Gastrocnemius medialis (tissue), 4 donors: ENCODE measurements at regions not wholly inside any gene's neighbourhood (a gene's known extent, or its start where the extent isn't known, plus 50 kb on each side); places are given as distances from the start of the nearest gene placed in this dataset.
"Not testable (repeated sequence)": the region's sequence is repeated elsewhere in the genome, so short reads cannot be mapped to it uniquely, and the experiment has no call there.

Experiments used
- ATAC-seq, 2 donors: fragments of 150-250 bp; one replicate each; pipeline ENCODE4 v1.9.1; 2016
- DNase-seq, 2 donors: peaks; one replicate each; pipeline ENCODE4 v3.0.0-alpha.2; 2019
- H3K27ac ChIP-seq, 4 donors: fragments of 200-600 bp; sonication (generic); 1 replicate in 1 of 4; 2 replicates in 3 of 4; pipeline ENCODE4 v1.5.1; 2016 to 2018; ENCODE audit warnings: mild to moderate bottlenecking in 2 of 4, moderate library complexity in 1 of 4
- H3K27me3 ChIP-seq, 3 donors: fragments of 200-600 bp; sonication (generic) in 2 of 3; 1 replicate in 1 of 3; 2 replicates in 2 of 3; pipeline versions ENCODE4 v1.5.1 to v1.6.0; 2016 to 2019; ENCODE audit warnings: mild to moderate bottlenecking in 1 of 3, moderate library complexity in 1 of 3
- H3K36me3 ChIP-seq, 2 donors: fragments of 200-600 bp; sonication (generic) in 1 of 2; one replicate each; pipeline ENCODE4 v1.5.1; 2017 to 2018
- H3K4me1 ChIP-seq, 2 donors: fragments of 200-600 bp; sonication (generic) in 1 of 2; one replicate each; pipeline ENCODE4 v1.5.1; 2016 to 2017; ENCODE audit warnings: mild to moderate bottlenecking in 2 of 2
- H3K4me3 ChIP-seq, 4 donors: fragments of 200-600 bp; sonication (generic) in 3 of 4; 1 replicate in 1 of 4; 2 replicates in 3 of 4; pipeline ENCODE4 v1.5.1; 2016 to 2019; ENCODE audit warnings: mild to moderate bottlenecking in 2 of 4
- H3K9me3 ChIP-seq, 3 donors: fragments of 200-600 bp; sonication (generic) in 2 of 3; 1 replicate in 1 of 3; 2 replicates in 2 of 3; pipeline ENCODE4 v1.5.1; 2016 to 2019
- POLR2A ChIP-seq, 2 donors: fragments of 450-650 bp; IDR thresholded peaks; one replicate each; pipeline ENCODE4 v1.6.1; 2017; ENCODE audit warnings: antibody characterized with exemption in 2 of 2, mild to moderate bottlenecking in 2 of 2, moderate library complexity in 2 of 2
- in situ Hi-C, 4 donors: fragments of 200-750 bp; cut with MboI; loops; one replicate each; pipeline versions ENCODE4 v1.15.0 to v1.8.0; 2017; ENCODE audit warnings: low sequenced_read_pairs in 4 of 4
- intact Hi-C: fragments of 100-400 bp; cut with DNase I; formaldehyde crosslinking; loops from one replicate; pipeline ENCODE4 v1.15.1; 2023; ENCODE audit warnings: low total_unique reads
- TF ChIP-seq, protein P1 (sequence below), 5 experiments: fragments of 450-650 bp in 3 of 5; fragments of 200-600 bp in 2 of 5; sonication (generic) in 2 of 5; IDR thresholded peaks in 4 of 5; conservative IDR thresholded peaks in 1 of 5; 1 replicate in 4 of 5; 2 replicates in 1 of 5; pipeline ENCODE4 v1.5.1; 2016 to 2019; ENCODE audit warnings: antibody characterized with exemption in 5 of 5, mild to moderate bottlenecking in 3 of 5, moderate library complexity in 3 of 5

DNA sequence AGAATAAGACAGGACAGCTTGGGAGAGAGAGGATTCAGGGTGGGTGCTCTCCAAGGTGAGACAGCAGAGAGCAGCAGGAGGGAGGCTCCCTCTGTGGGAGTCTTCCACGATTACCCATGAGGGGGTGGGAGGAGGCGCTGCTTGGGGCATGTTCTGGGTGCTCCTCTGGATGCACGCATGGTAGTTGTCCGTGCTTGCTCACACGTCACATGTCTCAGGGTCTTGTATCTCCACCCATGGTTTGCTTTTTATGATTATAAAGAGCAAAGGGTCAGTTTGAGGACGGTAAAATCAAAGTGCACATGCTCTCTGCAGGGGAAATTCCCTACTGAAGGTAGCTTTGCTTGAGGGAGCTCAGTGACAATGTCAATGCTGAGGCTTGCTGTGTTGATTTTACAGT, 338.4 kb downstream of the THBS2 start:
- ATAC-seq (no peak), DNase-seq (no peak)
- no peak overlapping the region for H3K4me3 ChIP-seq
- in situ Hi-C loops, result no loop called here
- H3K36me3 ChIP-seq, result no peaks in the 10 kb centered on the region
- intact Hi-C loops, result no loop called here
- H3K4me1 ChIP-seq, result peaks cover 13 to 26% of the 10 kb centered on the region in 2 donors
- H3K27ac ChIP-seq, result no peak overlapping the region
- H3K27me3 ChIP-seq, result no peaks in the 10 kb centered on the region
- TF ChIP-seq, protein P1, sequence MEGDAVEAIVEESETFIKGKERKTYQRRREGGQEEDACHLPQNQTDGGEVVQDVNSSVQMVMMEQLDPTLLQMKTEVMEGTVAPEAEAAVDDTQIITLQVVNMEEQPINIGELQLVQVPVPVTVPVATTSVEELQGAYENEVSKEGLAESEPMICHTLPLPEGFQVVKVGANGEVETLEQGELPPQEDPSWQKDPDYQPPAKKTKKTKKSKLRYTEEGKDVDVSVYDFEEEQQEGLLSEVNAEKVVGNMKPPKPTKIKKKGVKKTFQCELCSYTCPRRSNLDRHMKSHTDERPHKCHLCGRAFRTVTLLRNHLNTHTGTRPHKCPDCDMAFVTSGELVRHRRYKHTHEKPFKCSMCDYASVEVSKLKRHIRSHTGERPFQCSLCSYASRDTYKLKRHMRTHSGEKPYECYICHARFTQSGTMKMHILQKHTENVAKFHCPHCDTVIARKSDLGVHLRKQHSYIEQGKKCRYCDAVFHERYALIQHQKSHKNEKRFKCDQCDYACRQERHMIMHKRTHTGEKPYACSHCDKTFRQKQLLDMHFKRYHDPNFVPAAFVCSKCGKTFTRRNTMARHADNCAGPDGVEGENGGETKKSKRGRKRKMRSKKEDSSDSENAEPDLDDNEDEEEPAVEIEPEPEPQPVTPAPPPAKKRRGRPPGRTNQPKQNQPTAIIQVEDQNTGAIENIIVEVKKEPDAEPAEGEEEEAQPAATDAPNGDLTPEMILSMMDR (IDR thresholded peaks at IDR 0.05 in 4 of 5, conservative IDR thresholded peaks at IDR 0.05 in 1 of 5), result no peak
- no peaks in the 10 kb centered on the region for H3K9me3 ChIP-seq

DNA sequence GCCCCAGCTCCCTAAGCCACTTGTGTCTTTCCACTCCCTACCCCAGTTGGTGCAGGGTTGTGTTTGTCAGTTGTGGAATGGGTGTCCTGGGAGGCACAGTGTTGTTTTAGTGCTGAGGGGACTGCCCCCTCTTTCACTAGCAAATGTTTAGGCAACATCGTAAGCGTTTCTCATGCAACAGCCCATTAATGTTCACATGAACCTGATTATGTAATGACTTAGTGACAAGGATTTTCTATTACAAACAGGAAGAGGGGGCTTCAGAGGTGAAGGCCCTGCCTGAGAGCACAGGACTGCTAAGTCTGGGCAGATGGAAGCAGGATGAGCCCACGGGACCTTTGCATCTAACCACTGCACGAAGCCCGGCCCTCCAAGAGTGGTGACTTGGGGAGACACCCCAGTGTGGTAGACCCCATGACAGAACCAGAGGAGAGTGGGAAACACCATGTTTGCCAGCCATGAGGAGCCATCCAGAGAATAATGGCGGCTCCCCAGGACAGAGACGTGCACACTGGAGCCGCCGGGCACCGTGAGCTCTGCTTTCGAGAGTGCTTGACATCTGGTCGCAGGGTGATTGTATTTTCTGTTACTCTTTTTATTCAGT, 339.7 kb downstream of the THBS2 start:
- intact Hi-C loops, result no loop called here
- ATAC-seq (no peak), DNase-seq (no peak)
- no peak overlapping the region for H3K27ac ChIP-seq
- H3K4me3 ChIP-seq, result no peak overlapping the region
- no peaks in the 10 kb centered on the region for H3K36me3 ChIP-seq
- no peaks in the 10 kb centered on the region for H3K9me3 ChIP-seq
- H3K4me1 ChIP-seq, result peaks cover 13 to 17% of the 10 kb centered on the region in 2 donors
- in situ Hi-C loops, result no loop called here
- TF ChIP-seq, protein P1 (IDR thresholded peaks at IDR 0.05 in 4 of 5, conservative IDR thresholded peaks at IDR 0.05 in 1 of 5), result no peak
- H3K27me3 ChIP-seq, result no peaks in the 10 kb centered on the region

DNA sequence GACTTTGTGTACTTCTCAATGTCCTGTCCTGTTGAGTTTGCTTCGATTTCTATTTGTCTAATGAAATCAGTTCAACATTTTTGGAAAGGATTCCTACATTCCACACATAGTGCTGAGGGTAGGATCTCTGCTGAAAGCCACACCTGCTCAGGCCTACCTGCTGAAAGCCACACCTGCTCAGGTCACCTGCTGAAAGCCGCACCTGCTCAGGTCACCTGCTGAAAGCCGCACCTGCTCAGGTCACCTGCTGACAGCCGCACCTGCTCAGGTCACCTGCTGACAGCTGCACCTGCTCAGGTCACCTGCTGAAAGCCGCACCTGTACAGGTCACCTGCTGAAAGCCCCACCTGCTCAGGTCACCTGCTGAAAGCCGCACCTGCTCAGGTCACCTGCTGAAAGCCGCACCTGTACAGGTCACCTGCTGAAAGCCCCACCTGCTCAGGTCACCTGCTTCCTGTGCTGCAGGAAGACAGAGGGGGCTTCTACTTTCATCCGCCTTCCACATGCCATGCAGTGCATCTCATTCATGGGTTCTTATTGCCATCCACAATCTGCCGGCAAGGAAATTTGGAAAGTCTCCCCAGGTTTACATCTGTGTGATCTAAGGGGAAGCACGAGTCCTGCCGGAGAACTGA, 340.3 kb downstream of the THBS2 start:
- H3K27me3 ChIP-seq, H3K27ac ChIP-seq, in situ Hi-C loops, H3K4me3 ChIP-seq, ATAC-seq, H3K9me3 ChIP-seq, H3K36me3 ChIP-seq, intact Hi-C loops, DNase-seq: not testable (repeated sequence)
- H3K4me1 ChIP-seq, result peaks cover 13 to 17% of the 10 kb centered on the region in 2 donors

DNA sequence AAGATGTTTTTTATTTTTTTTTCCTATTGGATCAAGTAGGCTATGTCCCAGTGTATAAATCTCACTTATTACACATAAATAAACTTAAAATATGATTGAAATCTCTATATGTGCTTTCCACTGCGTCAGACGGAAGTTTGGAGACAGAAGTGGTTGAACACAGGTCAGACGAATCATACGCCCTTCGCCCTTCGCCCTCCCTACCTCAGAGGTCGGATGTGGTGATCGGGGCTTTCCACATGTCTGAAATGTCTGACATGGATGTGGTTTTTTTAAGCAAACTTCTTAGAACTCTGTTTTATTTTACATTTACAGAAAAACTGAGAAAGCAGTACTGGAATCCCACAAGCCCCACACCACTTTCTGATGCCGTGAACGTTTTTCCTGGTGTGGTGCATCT, 344.4 kb downstream of the THBS2 start:
- intact Hi-C loops (no loop called here), in situ Hi-C loops (no loop called here)
- no peak overlapping the region for H3K27ac ChIP-seq
- ATAC-seq (no peak), DNase-seq (no peak)
- H3K4me1 ChIP-seq, result peaks cover 10 to 13% of the 10 kb centered on the region in 2 donors
- no peaks in the 10 kb centered on the region for H3K36me3 ChIP-seq
- H3K9me3 ChIP-seq, result no peaks in the 10 kb centered on the region
- no peak overlapping the region for H3K4me3 ChIP-seq
- H3K27me3 ChIP-seq, result no peaks in the 10 kb centered on the region
- no peak for TF ChIP-seq POLR2A (IDR thresholded peaks at IDR 0.05)
- TF ChIP-seq, protein P1 (IDR thresholded peaks at IDR 0.05 in 4 of 5, conservative IDR thresholded peaks at IDR 0.05 in 1 of 5), result no peak

DNA sequence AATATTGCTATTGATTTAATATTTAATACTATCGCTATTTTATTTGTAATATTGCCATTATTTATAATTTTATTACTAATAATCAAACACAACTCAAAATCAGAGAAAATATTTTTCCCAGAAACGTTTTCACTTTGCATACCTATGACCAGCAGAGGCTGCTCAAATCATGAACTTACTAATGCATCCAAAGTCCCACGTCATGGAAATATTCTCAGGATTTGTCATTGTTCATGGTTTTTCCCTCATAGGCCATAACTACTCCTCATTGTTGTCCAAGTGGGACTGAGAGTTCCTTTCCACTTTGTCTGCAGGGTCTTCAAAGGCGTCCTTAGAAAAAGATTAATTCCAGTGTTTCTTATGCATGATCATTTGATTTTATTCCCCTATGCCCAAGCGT, 344.8 kb downstream of the THBS2 start:
- intact Hi-C loops, result no loop called here
- Histone ChIP-seq H3K27me3 (no peaks in the 10 kb centered on the region), H3K36me3 (no peaks in the 10 kb centered on the region), H3K4me3 (no peak overlapping the region), H3K27ac (no peak overlapping the region), H3K4me1 (peaks cover 10 to 13% of the 10 kb centered on the region in 2 donors), H3K9me3 (no peaks in the 10 kb centered on the region)
- no peak for TF ChIP-seq POLR2A (IDR thresholded peaks at IDR 0.05)
- TF ChIP-seq, protein P1 (IDR thresholded peaks at IDR 0.05 in 4 of 5, conservative IDR thresholded peaks at IDR 0.05 in 1 of 5), result no peak
- ATAC-seq (no peak), DNase-seq (no peak)
- in situ Hi-C loops, result no loop called here
